Upper lobe of left lung (tissue), 6 donors: ENCODE measurements at regions not wholly inside any gene's neighbourhood (a gene's known extent, or its start where the extent isn't known, plus 50 kb on each side); places are given as distances from the start of the nearest gene placed in this dataset.

Source experiments
- ATAC-seq, 2 donors: fragments of 200-7000 bp; cut with Tn5 transposase; one replicate each; pipeline ENCODE4 v1.9.1; 2022; ENCODE audit warnings: mild to moderate bottlenecking in 2 of 2, moderate library complexity in 2 of 2; ENCODE audit not compliant: low FRiP score in 2 of 2
- DNase-seq, 2 donors: peaks; one replicate each; pipeline ENCODE4 v3.0.0-alpha.2; 2019 to 2020
- H3K27ac ChIP-seq, 4 donors: fragments of 200-600 bp; sonication (generic); one replicate each; pipeline ENCODE4 v1.5.1; 2016 to 2019
- H3K27me3 ChIP-seq, 4 donors: fragments of 200-600 bp; sonication (generic); one replicate each; pipeline ENCODE4 v1.5.1; 2017 to 2019
- H3K36me3 ChIP-seq, 4 donors: fragments of 200-600 bp; sonication (generic); one replicate each; pipeline ENCODE4 v1.5.1; 2016 to 2019
- H3K4me1 ChIP-seq, 4 donors: fragments of 200-600 bp; sonication (generic); one replicate each; pipeline ENCODE4 v1.5.1; 2018 to 2019
- H3K4me3 ChIP-seq, 4 donors: fragments of 200-600 bp; sonication (generic); one replicate each; pipeline ENCODE4 v1.5.1; 2017 to 2019; ENCODE audit warnings: mild to moderate bottlenecking in 2 of 4, moderate library complexity in 1 of 4
- H3K9me3 ChIP-seq, 4 donors: fragments of 200-600 bp; sonication (generic); one replicate each; pipeline ENCODE4 v1.5.1; 2018 to 2019
- EP300 ChIP-seq, 4 donors: sonication (generic); formaldehyde crosslinking; IDR thresholded peaks; one replicate each; pipeline ENCODE4 v1.5.1; 2017; ENCODE audit warnings: antibody characterized with exemption in 4 of 4, control low read depth in 2 of 4
- POLR2A ChIP-seq, 4 donors: fragments of 450-650 bp; IDR thresholded peaks; one replicate each; pipeline ENCODE4 v1.5.1; 2016 to 2017; ENCODE audit warnings: antibody characterized with exemption in 4 of 4, mild to moderate bottlenecking in 2 of 4
- POLR2AphosphoS5 ChIP-seq, 2 donors: sonication (generic); formaldehyde crosslinking; IDR thresholded peaks; one replicate each; pipeline ENCODE4 v1.5.1; 2017; ENCODE audit warnings: antibody characterized with exemption in 2 of 2
- WGBS, 2 donors: methylation state at CpG; one replicate each; pipeline ENCODE4 v1.1.5; 2017 to 2018; 5-methylcytosine and 5-hydroxymethylcytosine counted together
- TF ChIP-seq, protein P1 (sequence below), 6 experiments: fragments of 450-650 bp in 4 of 6; fragments of 200-600 bp in 2 of 6; sonication (generic) in 2 of 6; IDR thresholded peaks; one replicate each; pipeline ENCODE4 v1.5.1; 2016 to 2019; ENCODE audit warnings: antibody characterized with exemption in 6 of 6
- donor health status: DM: no; HTN: no; CAD: no; lungs with moderate emphysema.
- donor health status: DM: no; HTN: yes; CAD: no; lungs with severe emphysema.

DNA sequence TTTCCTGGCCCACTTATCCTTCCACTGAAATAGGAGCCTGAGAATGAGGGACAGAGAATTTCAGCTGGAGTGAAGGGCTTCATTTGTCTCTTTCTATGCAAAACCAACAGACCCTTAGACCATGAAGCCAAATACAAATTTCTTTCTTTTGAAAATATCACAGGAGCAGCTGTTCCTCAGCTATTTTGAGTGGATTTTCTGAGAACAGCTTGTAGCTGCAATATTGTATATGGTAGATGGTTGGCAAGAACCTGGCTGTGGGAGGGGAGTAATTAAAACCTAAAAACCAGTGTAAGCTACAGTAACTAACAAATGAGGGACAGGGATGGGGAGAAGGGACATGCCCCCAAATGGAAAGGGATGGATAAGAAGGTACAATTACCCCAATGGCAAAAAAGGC, 350.3 kb upstream of the CDH20 start:
- Histone ChIP-seq H3K27ac (no peak overlapping the region), H3K36me3 (no peaks in the 10 kb centered on the region), H3K4me3 (no peak overlapping the region), H3K27me3 (no peaks in the 10 kb centered on the region), H3K9me3 (no peaks in the 10 kb centered on the region), H3K4me1 (no peaks in the 10 kb centered on the region)
- ATAC-seq (no peak), DNase-seq (no peak)
- TF ChIP-seq, protein P1, sequence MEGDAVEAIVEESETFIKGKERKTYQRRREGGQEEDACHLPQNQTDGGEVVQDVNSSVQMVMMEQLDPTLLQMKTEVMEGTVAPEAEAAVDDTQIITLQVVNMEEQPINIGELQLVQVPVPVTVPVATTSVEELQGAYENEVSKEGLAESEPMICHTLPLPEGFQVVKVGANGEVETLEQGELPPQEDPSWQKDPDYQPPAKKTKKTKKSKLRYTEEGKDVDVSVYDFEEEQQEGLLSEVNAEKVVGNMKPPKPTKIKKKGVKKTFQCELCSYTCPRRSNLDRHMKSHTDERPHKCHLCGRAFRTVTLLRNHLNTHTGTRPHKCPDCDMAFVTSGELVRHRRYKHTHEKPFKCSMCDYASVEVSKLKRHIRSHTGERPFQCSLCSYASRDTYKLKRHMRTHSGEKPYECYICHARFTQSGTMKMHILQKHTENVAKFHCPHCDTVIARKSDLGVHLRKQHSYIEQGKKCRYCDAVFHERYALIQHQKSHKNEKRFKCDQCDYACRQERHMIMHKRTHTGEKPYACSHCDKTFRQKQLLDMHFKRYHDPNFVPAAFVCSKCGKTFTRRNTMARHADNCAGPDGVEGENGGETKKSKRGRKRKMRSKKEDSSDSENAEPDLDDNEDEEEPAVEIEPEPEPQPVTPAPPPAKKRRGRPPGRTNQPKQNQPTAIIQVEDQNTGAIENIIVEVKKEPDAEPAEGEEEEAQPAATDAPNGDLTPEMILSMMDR (IDR thresholded peaks at IDR 0.05), result no peak

DNA sequence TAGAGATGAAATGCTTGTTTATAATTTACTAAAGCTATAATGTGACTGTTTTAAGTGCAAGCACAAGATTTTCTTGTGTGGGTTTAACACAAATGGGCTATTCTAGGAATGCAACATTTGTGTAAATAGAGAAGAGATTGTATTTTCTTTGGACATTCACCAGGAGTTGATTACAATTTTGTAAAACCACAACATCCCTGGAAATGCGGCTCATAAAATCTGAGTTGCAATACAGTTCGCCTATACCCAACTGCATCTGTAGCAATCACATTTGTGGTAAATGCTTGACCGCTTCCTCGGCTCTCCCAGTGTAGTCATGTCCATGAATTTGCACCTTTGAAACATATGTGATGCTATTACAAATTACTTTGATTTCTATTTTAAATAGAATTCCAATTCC, 348.7 kb upstream of the CDH20 start:
- Histone ChIP-seq H3K27me3 (no peaks in the 10 kb centered on the region), H3K4me1 (no peaks in the 10 kb centered on the region), H3K27ac (no peak overlapping the region), H3K36me3 (no peaks in the 10 kb centered on the region), H3K4me3 (no peak overlapping the region), H3K9me3 (no peaks in the 10 kb centered on the region)
- no peak for TF ChIP-seq POLR2A (IDR thresholded peaks at IDR 0.05)
- DNase-seq (no peak), ATAC-seq (no peak)
- WGBS, 2 donors, result 82 to 91% methylated on average over 4 of the region's 4 CpGs

DNA sequence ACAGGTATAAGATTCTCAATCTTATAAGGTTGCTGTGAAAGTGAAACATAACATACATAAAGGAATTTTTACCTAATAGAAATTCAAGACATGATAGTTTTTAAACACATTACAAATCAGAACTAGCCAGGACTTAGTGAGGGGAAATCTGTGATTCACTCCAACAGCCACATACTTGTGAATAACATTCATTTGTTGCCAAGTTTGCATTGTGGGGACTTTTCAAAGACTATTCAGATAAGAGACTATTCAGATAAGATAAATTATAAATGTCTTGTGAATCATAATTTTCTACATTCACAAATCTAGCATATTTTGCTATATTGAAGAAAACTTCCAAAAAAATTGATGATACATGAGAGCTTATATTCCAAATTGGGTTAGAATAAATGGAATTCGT, 345.3 kb upstream of the CDH20 start:
- Histone ChIP-seq H3K27ac (no peak overlapping the region), H3K4me1 (no peaks in the 10 kb centered on the region), H3K4me3 (no peak overlapping the region), H3K9me3 (no peaks in the 10 kb centered on the region), H3K27me3 (no peaks in the 10 kb centered on the region), H3K36me3 (no peaks in the 10 kb centered on the region)
- ATAC-seq, result no peak
- WGBS, 2 donors, result 78 to 81% methylated on average over 1 of the region's 1 CpG
- no peak for TF ChIP-seq EP300 (IDR thresholded peaks at IDR 0.05)
- TF ChIP-seq, protein P1 (IDR thresholded peaks at IDR 0.05), result no peak
- no peak for TF ChIP-seq POLR2AphosphoS5 (IDR thresholded peaks at IDR 0.05)
- no peak for TF ChIP-seq POLR2A (IDR thresholded peaks at IDR 0.05)
- DNase-seq, result no peak

DNA sequence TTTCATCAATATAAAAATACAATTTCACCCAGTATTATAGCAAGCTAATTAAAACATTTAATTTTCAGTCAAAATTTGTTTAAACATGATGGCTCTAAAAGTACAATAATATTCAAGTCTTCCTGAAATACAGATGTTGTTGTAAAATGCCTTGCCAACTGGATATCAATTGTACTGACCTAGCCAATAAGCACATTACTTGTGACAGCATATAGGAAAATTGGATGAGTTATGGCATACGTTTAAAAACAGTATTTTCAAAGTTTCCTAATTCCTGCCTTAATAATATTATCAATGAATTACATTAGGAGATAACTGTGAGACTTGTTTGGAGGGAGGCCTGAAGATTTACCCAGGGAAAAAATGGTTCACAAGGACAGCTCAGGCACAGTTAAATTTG, 336.9 kb upstream of the CDH20 start:
- Histone ChIP-seq H3K4me3 (no peak overlapping the region), H3K4me1 (no peaks in the 10 kb centered on the region), H3K9me3 (no peaks in the 10 kb centered on the region), H3K27ac (no peak overlapping the region), H3K36me3 (no peaks in the 10 kb centered on the region), H3K27me3 (no peaks in the 10 kb centered on the region)
- TF ChIP-seq, protein P1 (IDR thresholded peaks at IDR 0.05), result no peak
- TF ChIP-seq POLR2A (IDR thresholded peaks at IDR 0.05) (no peak), POLR2AphosphoS5 (IDR thresholded peaks at IDR 0.05) (no peak), EP300 (IDR thresholded peaks at IDR 0.05) (no peak)
- DNase-seq (no peak), ATAC-seq (no peak)
- 83 to 90% methylated on average over 1 of the region's 1 CpG for WGBS, 2 donors

DNA sequence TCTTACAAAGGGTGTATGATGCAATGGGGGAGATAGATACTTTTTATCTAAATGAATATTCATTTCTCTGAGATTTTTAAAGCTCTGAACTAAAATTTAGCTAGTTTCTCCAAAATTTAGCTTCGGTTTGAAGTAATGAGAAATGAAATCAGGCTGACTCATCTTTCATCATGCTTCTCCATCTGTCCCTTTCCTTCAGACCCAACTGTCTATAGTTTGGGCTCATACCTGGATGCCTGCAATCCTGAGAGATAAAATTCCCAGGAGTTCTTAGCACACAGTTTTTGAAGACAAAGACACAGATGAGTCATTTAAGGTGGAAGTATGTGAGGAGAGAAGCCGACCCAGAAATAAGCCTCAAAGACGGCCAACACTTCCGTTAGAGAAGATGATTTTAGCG, 336.4 kb upstream of the CDH20 start:
- Histone ChIP-seq H3K9me3 (no peaks in the 10 kb centered on the region), H3K4me1 (no peaks in the 10 kb centered on the region), H3K27ac (no peak overlapping the region), H3K27me3 (no peaks in the 10 kb centered on the region), H3K36me3 (no peaks in the 10 kb centered on the region), H3K4me3 (no peak overlapping the region)
- WGBS, 2 donors, result 91 to 96% methylated on average over 5 of the region's 5 CpGs
- ATAC-seq, result no peak
- no peak for DNase-seq
- TF ChIP-seq, protein P1 (IDR thresholded peaks at IDR 0.05), result no peak
- TF ChIP-seq POLR2AphosphoS5 (IDR thresholded peaks at IDR 0.05) (no peak), EP300 (IDR thresholded peaks at IDR 0.05) (no peak), POLR2A (IDR thresholded peaks at IDR 0.05) (no peak)
